Esophagus squamous epithelium (tissue), 5 donors: ENCODE measurements at regions not wholly inside any gene's neighbourhood (a gene's known extent, or its start where the extent isn't known, plus 50 kb on each side); places are given as distances from the start of the nearest gene placed in this dataset.
A peak's percentile ranks its signal among the peaks of the same experiment; 100 is the strongest.

Source experiments
- DNase-seq: peaks from one replicate; lab custom pipeline; 2025; lab: John Stamatoyannopoulos, UW
- H3K27ac ChIP-seq, 4 donors: fragments of 200-600 bp; sonication (generic); one replicate each; pipeline ENCODE4 v1.5.1; 2016 to 2019; ENCODE audit warnings: mild to moderate bottlenecking in 1 of 4
- H3K27me3 ChIP-seq, 4 donors: fragments of 200-600 bp; sonication (generic); 1 replicate in 3 of 4; 2 replicates in 1 of 4; pipeline versions ENCODE4 v1.5.1 to v1.6.0; 2017 to 2021; ENCODE audit warnings: antibody characterized with exemption in 1 of 4
- H3K36me3 ChIP-seq, 3 donors: fragments of 200-600 bp; sonication (generic); one replicate each; pipeline ENCODE4 v1.5.1; 2016 to 2019
- H3K4me1 ChIP-seq, 3 donors: fragments of 200-600 bp; sonication (generic); one replicate each; pipeline ENCODE4 v1.5.1; 2017 to 2019
- H3K4me3 ChIP-seq, 4 donors: fragments of 200-600 bp; sonication (generic); 1 replicate in 3 of 4; 2 replicates in 1 of 4; pipeline ENCODE4 v1.5.1; 2016 to 2019; ENCODE audit warnings: mild to moderate bottlenecking in 2 of 4, moderate library complexity in 1 of 4
- H3K9me3 ChIP-seq, 3 donors: fragments of 200-600 bp; sonication (generic); one replicate each; pipeline ENCODE4 v1.5.1; 2016 to 2019
- CTCF ChIP-seq, 6 experiments: fragments of 450-650 bp in 4 of 6; fragments of 200-600 bp in 2 of 6; sonication (generic) in 2 of 6; IDR thresholded peaks; one replicate each; pipeline ENCODE4 v1.5.1; 2016 to 2019; ENCODE audit warnings: antibody characterized with exemption in 6 of 6, mild to moderate bottlenecking in 4 of 6, moderate library complexity in 4 of 6
- POLR2A ChIP-seq, 4 donors: fragments of 450-650 bp; IDR thresholded peaks; one replicate each; pipeline ENCODE4 v1.6.1; 2017; ENCODE audit warnings: antibody characterized with exemption in 4 of 4, mild to moderate bottlenecking in 4 of 4, moderate library complexity in 3 of 4
- WGBS, 2 donors: methylation state at CpG; one replicate each; pipeline ENCODE4 v1.1.5; 2018; 5-methylcytosine and 5-hydroxymethylcytosine counted together
- intact Hi-C: fragments of 100-400 bp; cut with DNase I; formaldehyde crosslinking; loops from one replicate; pipeline ENCODE4 v1.15.0; 2022
- donor health status: DM: yes; HTN: yes; CAD: no.

GRCh38 chr6:121582262-121582661, 146.8 kb downstream of the GJA1 start:
- no peak for TF ChIP-seq POLR2A (IDR thresholded peaks at IDR 0.05)
- TF ChIP-seq CTCF (IDR thresholded peaks at IDR 0.05), result no peak
- Histone ChIP-seq H3K9me3 (no peaks in the 10 kb centered on the region), H3K36me3 (no peaks in the 10 kb centered on the region), H3K4me1 (peaks cover 0 to 7% (median 0%) of the 10 kb centered on the region in 3 donors), H3K4me3 (no peak overlapping the region), H3K27ac (no peak overlapping the region), H3K27me3 (no peaks in the 10 kb centered on the region)
- intact Hi-C loops, result no loop called here
- no peak for DNase-seq
- WGBS, 2 donors, result 82 to 87% methylated on average over 3 of the region's 3 CpGs

GRCh38 chr6:121584586-121585369, 149.3 kb downstream of the GJA1 start:
- DNase-seq, result no peak
- Histone ChIP-seq H3K4me1 (peaks cover 0 to 7% (median 0%) of the 10 kb centered on the region in 3 donors), H3K27ac (peak overlapping the region in 1 of 4 donors; percentile 41), H3K27me3 (no peaks in the 10 kb centered on the region), H3K36me3 (no peaks in the 10 kb centered on the region), H3K9me3 (no peaks in the 10 kb centered on the region), H3K4me3 (no peak overlapping the region)
- 66 to 69% methylated on average over 4 of the region's 4 CpGs for WGBS, 2 donors
- intact Hi-C loops, result no loop called here
- TF ChIP-seq CTCF (IDR thresholded peaks at IDR 0.05) (no peak), POLR2A (IDR thresholded peaks at IDR 0.05) (no peak)

GRCh38 chr6:121590438-121590837, 155.0 kb downstream of the GJA1 start:
- H3K4me3 ChIP-seq, result no peak overlapping the region
- H3K27ac ChIP-seq, result no peak overlapping the region
- no peaks in the 10 kb centered on the region for H3K9me3 ChIP-seq
- H3K4me1 ChIP-seq, result peaks cover 0 to 26% (median 0%) of the 10 kb centered on the region in 3 donors
- whole genome bisulfite sequencing, 2 donors, result 26 to 39% methylated on average over 2 of the region's 2 CpGs
- intact Hi-C loops, result no loop called here
- TF ChIP-seq POLR2A (IDR thresholded peaks at IDR 0.05), result no peak
- TF ChIP-seq CTCF (IDR thresholded peaks at IDR 0.05), result no peak
- H3K36me3 ChIP-seq, result no peaks in the 10 kb centered on the region
- H3K27me3 ChIP-seq, result no peaks in the 10 kb centered on the region
- no peak for DNase-seq

GRCh38 chr6:121590916-121591315, 155.5 kb downstream of the GJA1 start:
- 90 to 94% methylated on average over 4 of the region's 4 CpGs for WGBS, 2 donors
- no peak overlapping the region for H3K4me3 ChIP-seq
- TF ChIP-seq CTCF (IDR thresholded peaks at IDR 0.05) (no peak), POLR2A (IDR thresholded peaks at IDR 0.05) (no peak)
- no peaks in the 10 kb centered on the region for H3K9me3 ChIP-seq
- no peaks in the 10 kb centered on the region for H3K36me3 ChIP-seq
- intact Hi-C loops, result no loop called here
- peaks cover 0 to 31% (median 0%) of the 10 kb centered on the region in 3 donors for H3K4me1 ChIP-seq
- H3K27ac ChIP-seq, result no peak overlapping the region
- no peak for DNase-seq
- H3K27me3 ChIP-seq, result no peaks in the 10 kb centered on the region

- Histone ChIP-seq H3K27ac (peak overlapping the region in 2 of 4 donors; percentile 16 to 70), H3K27me3 (no peaks in the 10 kb centered on the region), H3K4me1 (peaks cover 0 to 32% (median 0%) of the 10 kb centered on the region in 3 donors), H3K9me3 (no peaks in the 10 kb centered on the region), H3K4me3 (no peak overlapping the region), H3K36me3 (no peaks in the 10 kb centered on the region)
- WGBS, 2 donors, result 56 to 77% methylated on average over 7 of the region's 7 CpGs
- no peak for TF ChIP-seq CTCF (IDR thresholded peaks at IDR 0.05)
- TF ChIP-seq POLR2A (IDR thresholded peaks at IDR 0.05), result no peak
- DNase-seq, result no peak
- intact Hi-C loops, result no loop called here
Measured at GRCh38 chr6:121592261-121592935, 157.0 kb downstream of the GJA1 start.
